ENCODE measurements at regions not wholly inside any gene's neighbourhood (a gene's known extent, or its start where the extent isn't known, plus 50 kb on each side); places are given as distances from the start of the nearest gene placed in this dataset.
"Not testable (repeated sequence)": the region's sequence is repeated elsewhere in the genome, so short reads cannot be mapped to it uniquely, and the experiment has no call there.

DNA sequence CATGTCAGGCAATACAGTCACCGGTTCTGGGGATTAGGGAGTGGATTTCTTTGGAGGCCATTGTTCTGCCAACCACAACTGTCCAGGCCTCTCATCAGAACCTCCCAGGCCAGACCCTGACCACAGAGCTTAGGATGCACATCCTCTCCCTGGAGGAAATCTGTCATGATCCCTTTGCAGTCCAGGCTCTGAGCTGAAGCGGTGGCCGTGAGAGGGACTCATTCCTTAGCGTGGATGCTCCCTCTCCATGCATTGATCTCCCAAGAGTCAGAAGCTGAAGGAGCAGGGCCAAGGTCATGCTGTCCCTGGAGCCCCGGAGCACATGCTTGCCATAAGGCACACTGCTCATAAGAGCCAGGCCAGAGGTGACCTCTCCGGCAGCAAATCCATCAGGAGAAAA lies 181.4 kb downstream of the COPRS start:
- H4K91ac ChIP-seq (ENCODE audit: low read depth, low read length), result no peak overlapping the region
- no peak overlapping the region for H2BK12ac ChIP-seq (ENCODE audit: low read length)
- no peak overlapping the region for H3K18ac ChIP-seq (ENCODE audit: low read length)
- DNase-seq, result no peak
- H3K9ac ChIP-seq (ENCODE audit: low read length), result no peak overlapping the region
- no peak overlapping the region for H3K27ac ChIP-seq (ENCODE audit: low read depth, low read length)
- H3K14ac ChIP-seq (ENCODE audit: low read length), result no peak overlapping the region
- peaks cover 7 to 8% of the 10 kb centered on the region in 2 experiments for H3K4me1 ChIP-seq (ENCODE audit: control insufficient read depth in 1 of 2, insufficient read depth in 2 of 2, low read length in 2 of 2)
- H3K4ac ChIP-seq (ENCODE audit: low read depth, low read length), result no peak overlapping the region
- H3K9me3 ChIP-seq (ENCODE audit: insufficient read depth, low read depth, low read length), result no peaks in the 10 kb centered on the region
- H3K4me3 ChIP-seq (ENCODE audit: low read depth, low read length), result no peak overlapping the region
- WGBS (ENCODE audit: extremely low coverage, insufficient coverage, insufficient read length), result no CpG with 5 or more reads among the region's 6 CpGs
- H3K4me2 ChIP-seq (ENCODE audit: low read length), result no peak overlapping the region
- no peak overlapping the region for H4K8ac ChIP-seq (ENCODE audit: low read depth, low read length)
- H2BK5ac ChIP-seq (ENCODE audit: low read depth, low read length, poor library complexity), result no peak overlapping the region
- no peak overlapping the region for H3K23ac ChIP-seq (ENCODE audit: low read length)
- H3K79me1 ChIP-seq (ENCODE audit: low read length), result no peaks in the 10 kb centered on the region
- H2BK120ac ChIP-seq (ENCODE audit: insufficient read depth, low read length, poor library complexity), result no peak overlapping the region
- no peak overlapping the region for H4K12ac ChIP-seq (ENCODE audit: low read depth, low read length)
- no peaks in the 10 kb centered on the region for H3K27me3 ChIP-seq (ENCODE audit: insufficient read depth, low read length)
- no peak overlapping the region for H2AK5ac ChIP-seq (ENCODE audit: low read length)
- H2AFZ ChIP-seq (ENCODE audit: insufficient read depth, low read length, poor library complexity), result no peak overlapping the region
- no peaks in the 10 kb centered on the region for H3K36me3 ChIP-seq (ENCODE audit: control insufficient read depth in 1 of 2, insufficient read depth in 2 of 2, low read length in 2 of 2)
- no peaks in the 10 kb centered on the region for H3K79me2 ChIP-seq (ENCODE audit: control insufficient read depth, insufficient read depth, low read length, poor library complexity)

GRCh38 chr17:31677036-31677435 lies 182.0 kb downstream of the COPRS start:
- no peak overlapping the region for H4K8ac ChIP-seq (ENCODE audit: low read depth, low read length)
- no peaks in the 10 kb centered on the region for H3K79me1 ChIP-seq (ENCODE audit: low read length)
- H2AK5ac ChIP-seq (ENCODE audit: low read length), result no peak overlapping the region
- no peak overlapping the region for H3K14ac ChIP-seq (ENCODE audit: low read length)
- H3K4me2 ChIP-seq (ENCODE audit: low read length), result no peak overlapping the region
- no peak overlapping the region for H4K12ac ChIP-seq (ENCODE audit: low read depth, low read length)
- H2AFZ ChIP-seq (ENCODE audit: insufficient read depth, low read length, poor library complexity), result no peak overlapping the region
- no peaks in the 10 kb centered on the region for H3K9me3 ChIP-seq (ENCODE audit: insufficient read depth, low read depth, low read length)
- H3K79me2 ChIP-seq (ENCODE audit: control insufficient read depth, insufficient read depth, low read length, poor library complexity), result no peaks in the 10 kb centered on the region
- no peak overlapping the region for H4K91ac ChIP-seq (ENCODE audit: low read depth, low read length)
- H3K27ac ChIP-seq (ENCODE audit: low read depth, low read length), result no peak overlapping the region
- no CpG with 5 or more reads among the region's 4 CpGs for WGBS (ENCODE audit: extremely low coverage, insufficient coverage, insufficient read length)
- no peak overlapping the region for H3K4me3 ChIP-seq (ENCODE audit: low read depth, low read length)
- no peak for DNase-seq
- no peak overlapping the region for H3K9ac ChIP-seq (ENCODE audit: low read length)
- H3K4ac ChIP-seq (ENCODE audit: low read depth, low read length), result no peak overlapping the region
- no peaks in the 10 kb centered on the region for H3K36me3 ChIP-seq (ENCODE audit: control insufficient read depth in 1 of 2, insufficient read depth in 2 of 2, low read length in 2 of 2)
- no peak overlapping the region for H2BK5ac ChIP-seq (ENCODE audit: low read depth, low read length, poor library complexity)
- no peaks in the 10 kb centered on the region for H3K27me3 ChIP-seq (ENCODE audit: insufficient read depth, low read length)
- no peak overlapping the region for H3K23ac ChIP-seq (ENCODE audit: low read length)
- H3K18ac ChIP-seq (ENCODE audit: low read length), result no peak overlapping the region
- H2BK12ac ChIP-seq (ENCODE audit: low read length), result no peak overlapping the region
- H2BK120ac ChIP-seq (ENCODE audit: insufficient read depth, low read length, poor library complexity), result no peak overlapping the region
- peaks cover 7 to 8% of the 10 kb centered on the region in 2 experiments for H3K4me1 ChIP-seq (ENCODE audit: control insufficient read depth in 1 of 2, insufficient read depth in 2 of 2, low read length in 2 of 2)

DNA sequence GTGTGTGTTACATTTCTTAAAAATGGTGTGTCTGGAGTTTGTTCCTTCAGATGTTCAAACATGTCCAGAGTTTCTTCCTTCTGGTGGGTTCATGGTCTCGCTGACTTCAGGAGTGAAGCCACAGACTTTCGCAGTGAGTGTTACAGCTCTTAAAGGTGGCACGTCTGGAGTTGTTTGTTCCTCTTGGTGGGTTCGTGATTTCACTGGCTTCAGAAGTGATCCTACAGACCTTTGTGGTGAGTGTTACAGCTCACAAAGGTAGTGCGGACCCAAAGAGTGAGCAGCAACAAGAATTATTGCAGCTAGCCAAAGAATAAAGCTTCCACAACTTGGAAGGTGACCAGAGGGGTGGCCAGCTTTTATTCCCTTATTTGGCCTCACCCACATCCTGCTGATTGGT lies 183.7 kb downstream of the COPRS start:
- not testable (repeated sequence) for H3K4me1 ChIP-seq (ENCODE audit: control insufficient read depth in 1 of 2, insufficient read depth in 2 of 2, low read length in 2 of 2); H2BK5ac ChIP-seq (ENCODE audit: low read depth, low read length, poor library complexity); H3K4me2 ChIP-seq (ENCODE audit: low read length); H2AK5ac ChIP-seq (ENCODE audit: low read length); H3K9ac ChIP-seq (ENCODE audit: low read length); H4K12ac ChIP-seq (ENCODE audit: low read depth, low read length); H3K79me1 ChIP-seq (ENCODE audit: low read length); H3K18ac ChIP-seq (ENCODE audit: low read length); H3K36me3 ChIP-seq (ENCODE audit: control insufficient read depth in 1 of 2, insufficient read depth in 2 of 2, low read length in 2 of 2); H2BK120ac ChIP-seq (ENCODE audit: insufficient read depth, low read length, poor library complexity); H2BK12ac ChIP-seq (ENCODE audit: low read length); H3K23ac ChIP-seq (ENCODE audit: low read length); H4K91ac ChIP-seq (ENCODE audit: low read depth, low read length); H2AFZ ChIP-seq (ENCODE audit: insufficient read depth, low read length, poor library complexity); DNase-seq; H3K9me3 ChIP-seq (ENCODE audit: insufficient read depth, low read depth, low read length); H4K8ac ChIP-seq (ENCODE audit: low read depth, low read length); H3K4ac ChIP-seq (ENCODE audit: low read depth, low read length); H3K4me3 ChIP-seq (ENCODE audit: low read depth, low read length); H3K14ac ChIP-seq (ENCODE audit: low read length); H3K27me3 ChIP-seq (ENCODE audit: insufficient read depth, low read length); H3K79me2 ChIP-seq (ENCODE audit: control insufficient read depth, insufficient read depth, low read length, poor library complexity); H3K27ac ChIP-seq (ENCODE audit: low read depth, low read length)
- WGBS (ENCODE audit: extremely low coverage, insufficient coverage, insufficient read length), result no CpG with 5 or more reads among the region's 5 CpGs

DNA sequence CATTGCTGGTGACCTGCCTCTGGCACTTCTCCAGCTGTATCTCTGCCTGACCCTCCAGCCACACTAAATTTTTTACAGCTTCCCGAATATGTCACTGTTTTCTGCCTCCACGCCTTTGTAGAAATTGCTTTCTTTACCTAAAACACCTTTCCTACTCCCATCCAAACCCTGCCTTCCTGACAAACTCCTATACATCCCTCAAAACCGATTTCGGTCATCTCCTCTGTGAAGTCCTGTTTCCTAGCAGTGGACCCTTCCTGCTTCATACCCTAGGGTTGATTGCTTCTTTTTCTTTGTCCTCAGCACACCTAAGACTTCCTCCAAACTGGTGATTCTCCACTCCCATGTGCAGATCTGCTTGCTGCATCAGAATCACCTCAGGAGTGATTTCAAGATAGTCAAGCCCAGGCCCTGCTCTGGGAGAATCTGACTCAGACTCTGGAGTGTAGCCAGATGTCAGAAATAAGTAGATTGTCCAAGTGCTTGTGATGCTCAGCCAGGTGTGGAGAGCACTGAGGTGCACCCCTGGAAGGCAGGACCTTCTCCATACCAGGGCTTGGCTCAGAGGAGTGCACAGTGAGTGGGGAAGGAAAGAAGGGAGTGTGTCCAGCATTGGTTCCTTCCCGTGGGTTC lies 184.2 kb downstream of the COPRS start:
- no peak overlapping the region for H3K14ac ChIP-seq (ENCODE audit: low read length)
- no peak for DNase-seq
- H3K9me3 ChIP-seq (ENCODE audit: insufficient read depth, low read depth, low read length), result peaks cover 2% of the 10 kb centered on the region
- H4K12ac ChIP-seq (ENCODE audit: low read depth, low read length), result no peak overlapping the region
- H4K8ac ChIP-seq (ENCODE audit: low read depth, low read length), result no peak overlapping the region
- H2AK5ac ChIP-seq (ENCODE audit: low read length), result no peak overlapping the region
- no peak overlapping the region for H3K4ac ChIP-seq (ENCODE audit: low read depth, low read length)
- no peaks in the 10 kb centered on the region for H3K36me3 ChIP-seq (ENCODE audit: control insufficient read depth in 1 of 2, insufficient read depth in 2 of 2, low read length in 2 of 2)
- WGBS (ENCODE audit: extremely low coverage, insufficient coverage, insufficient read length), result 100% methylated on average over 2 of the region's 5 CpGs
- no peak overlapping the region for H3K23ac ChIP-seq (ENCODE audit: low read length)
- no peaks in the 10 kb centered on the region for H3K79me1 ChIP-seq (ENCODE audit: low read length)
- no peak overlapping the region for H3K9ac ChIP-seq (ENCODE audit: low read length)
- no peak overlapping the region for H2AFZ ChIP-seq (ENCODE audit: insufficient read depth, low read length, poor library complexity)
- H3K4me3 ChIP-seq (ENCODE audit: low read depth, low read length), result no peak overlapping the region
- no peak overlapping the region for H3K27ac ChIP-seq (ENCODE audit: low read depth, low read length)
- H2BK12ac ChIP-seq (ENCODE audit: low read length), result no peak overlapping the region
- no peak overlapping the region for H2BK120ac ChIP-seq (ENCODE audit: insufficient read depth, low read length, poor library complexity)
- no peak overlapping the region for H3K4me2 ChIP-seq (ENCODE audit: low read length)
- no peak overlapping the region for H3K18ac ChIP-seq (ENCODE audit: low read length)
- no peaks in the 10 kb centered on the region for H3K27me3 ChIP-seq (ENCODE audit: insufficient read depth, low read length)
- H2BK5ac ChIP-seq (ENCODE audit: low read depth, low read length, poor library complexity), result no peak overlapping the region
- peaks cover 7 to 8% of the 10 kb centered on the region in 2 experiments for H3K4me1 ChIP-seq (ENCODE audit: control insufficient read depth in 1 of 2, insufficient read depth in 2 of 2, low read length in 2 of 2)
- no peak overlapping the region for H4K91ac ChIP-seq (ENCODE audit: low read depth, low read length)
- no peaks in the 10 kb centered on the region for H3K79me2 ChIP-seq (ENCODE audit: control insufficient read depth, insufficient read depth, low read length, poor library complexity)

Data from trophoblast cell (in vitro differentiated cells and primary cell).